Tibial nerve (tissue), 3 donors: ENCODE measurements at regions not wholly inside any gene's neighbourhood (a gene's known extent, or its start where the extent isn't known, plus 50 kb on each side); places are given as distances from the start of the nearest gene placed in this dataset.

Experiments used
- POLR2A ChIP-seq, 2 donors: fragments of 450-650 bp; IDR thresholded peaks; one replicate each; pipeline ENCODE4 v1.6.1; 2017; ENCODE audit warnings: antibody characterized with exemption in 2 of 2, mild to moderate bottlenecking in 2 of 2, moderate library complexity in 2 of 2
- TF ChIP-seq, protein P1 (sequence below), 5 experiments: fragments of 200-600 bp in 3 of 5; fragments of 450-650 bp in 2 of 5; sonication (generic) in 3 of 5; IDR thresholded peaks; one replicate each; pipeline ENCODE4 v1.5.1; 2016 to 2019; ENCODE audit warnings: antibody characterized with exemption in 5 of 5, mild to moderate bottlenecking in 3 of 5, moderate library complexity in 2 of 5

DNA sequence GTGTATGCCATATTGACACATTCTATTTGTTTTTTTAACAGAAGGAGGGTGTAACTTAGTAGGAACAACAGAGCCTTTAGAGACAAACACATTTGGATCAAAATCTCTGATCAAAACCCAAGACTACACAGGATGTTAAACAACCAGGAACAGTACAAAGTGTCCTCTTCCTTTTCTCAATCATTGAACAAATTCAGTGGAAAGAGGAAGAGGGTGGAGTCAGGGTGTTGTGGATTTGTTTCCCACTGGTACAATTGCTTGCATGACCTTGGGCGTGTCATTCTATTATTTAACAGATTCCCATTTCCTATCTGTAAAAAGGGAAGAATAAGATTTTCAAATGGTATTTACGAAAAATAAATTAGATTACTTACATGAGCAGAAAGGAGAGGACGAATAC is 1162.8 kb upstream of the PRKX start:
- TF ChIP-seq, protein P1, sequence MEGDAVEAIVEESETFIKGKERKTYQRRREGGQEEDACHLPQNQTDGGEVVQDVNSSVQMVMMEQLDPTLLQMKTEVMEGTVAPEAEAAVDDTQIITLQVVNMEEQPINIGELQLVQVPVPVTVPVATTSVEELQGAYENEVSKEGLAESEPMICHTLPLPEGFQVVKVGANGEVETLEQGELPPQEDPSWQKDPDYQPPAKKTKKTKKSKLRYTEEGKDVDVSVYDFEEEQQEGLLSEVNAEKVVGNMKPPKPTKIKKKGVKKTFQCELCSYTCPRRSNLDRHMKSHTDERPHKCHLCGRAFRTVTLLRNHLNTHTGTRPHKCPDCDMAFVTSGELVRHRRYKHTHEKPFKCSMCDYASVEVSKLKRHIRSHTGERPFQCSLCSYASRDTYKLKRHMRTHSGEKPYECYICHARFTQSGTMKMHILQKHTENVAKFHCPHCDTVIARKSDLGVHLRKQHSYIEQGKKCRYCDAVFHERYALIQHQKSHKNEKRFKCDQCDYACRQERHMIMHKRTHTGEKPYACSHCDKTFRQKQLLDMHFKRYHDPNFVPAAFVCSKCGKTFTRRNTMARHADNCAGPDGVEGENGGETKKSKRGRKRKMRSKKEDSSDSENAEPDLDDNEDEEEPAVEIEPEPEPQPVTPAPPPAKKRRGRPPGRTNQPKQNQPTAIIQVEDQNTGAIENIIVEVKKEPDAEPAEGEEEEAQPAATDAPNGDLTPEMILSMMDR (IDR thresholded peaks at IDR 0.05) = no peak
- no peak for TF ChIP-seq POLR2A (IDR thresholded peaks at IDR 0.05)
